IMR-90 (cell line): ENCODE measurements at regions not wholly inside any gene's neighbourhood (a gene's known extent, or its start where the extent isn't known, plus 50 kb on each side); places are given as distances from the start of the nearest gene placed in this dataset.

ENCODE experiments used
- ATAC-seq: fragments of 200-7000 bp; cut with Tn5 transposase; 2 replicates; pipeline ENCODE4 v1.9.1; 2020; ENCODE audit warnings: low read depth, mild to moderate bottlenecking, moderate library complexity
- BruUV-seq: library from RNA; stranded (reverse); fragments of 400-500 nt; replicated peaks from 2 replicates; lab custom pipeline; 2021; lab: Mats Ljungman, UMichigan
- CTCF ChIA-PET: fragments of 300-600 bp; formaldehyde crosslinking; extraction: SDS; loops from one replicate; lab custom pipeline; 2021; ENCODE audit warnings: antibody characterized with exemption; lab: Yijun Ruan, JAX
- POLR2A ChIA-PET: fragments of 300-600 bp; sonication (Branson Sonifier 250); formaldehyde crosslinking; loops from one replicate; lab custom pipeline; 2022; ENCODE audit warnings: antibody characterized with exemption; ENCODE audit not compliant: unreplicated experiment; lab: Charles Lee
- DNase-seq: peaks from one replicate; pipeline ENCODE4 v3.0.0; 2013
- H2AFZ ChIP-seq: replicated peaks from 2 replicates; pipeline ENCODE3; 2013; ENCODE audit warnings: low read length, mild to moderate bottlenecking; ENCODE audit not compliant: poor library complexity
- H2AK5ac ChIP-seq: 2 replicates; pipeline ENCODE4 v1.6.1; 2013; ENCODE audit warnings: low read depth, low read length, inconsistent platforms
- H2AK9ac ChIP-seq: replicated peaks from 2 replicates; pipeline ENCODE3; 2013; ENCODE audit warnings: mild to moderate bottlenecking, low read depth, low read length, moderate library complexity; ENCODE audit not compliant: poor library complexity
- H2BK120ac ChIP-seq: 2 replicates; pipeline ENCODE4 v1.6.1; 2013; ENCODE audit warnings: low read depth, low read length, inconsistent platforms
- H2BK15ac ChIP-seq: 3 replicates; pipeline ENCODE4 v1.6.1; 2013; ENCODE audit warnings: low read depth, low read length, inconsistent platforms
- H2BK20ac ChIP-seq: 2 replicates; pipeline ENCODE4 v1.6.1; 2013; ENCODE audit warnings: low read depth, mild to moderate bottlenecking, inconsistent platforms, low read length, moderate library complexity
- H2BK5ac ChIP-seq: 2 replicates; pipeline ENCODE4 v1.6.1; 2013; ENCODE audit warnings: mild to moderate bottlenecking, low read depth, low read length, inconsistent platforms; ENCODE audit not compliant: poor library complexity, severe bottlenecking
- H3K14ac ChIP-seq: replicated peaks from 2 replicates; pipeline ENCODE4 v1.6.1; 2013; ENCODE audit warnings: low read depth, low read length, inconsistent platforms
- H3K18ac ChIP-seq: 2 replicates; pipeline ENCODE4 v1.6.1; 2013; ENCODE audit warnings: low read depth, low read length, control low read depth
- H3K23ac ChIP-seq: 2 replicates; pipeline ENCODE4 v1.6.1; 2013; ENCODE audit warnings: low read depth, low read length, inconsistent platforms
- H3K27ac ChIP-seq: 2 replicates; pipeline ENCODE4 v1.5.1; 2013; ENCODE audit warnings: mild to moderate bottlenecking, control low read depth, low read length; ENCODE audit not compliant: insufficient read depth
- H3K27me3 ChIP-seq: 2 replicates; pipeline ENCODE4 v1.6.1; 2013; ENCODE audit warnings: low read length; ENCODE audit not compliant: control insufficient read depth, insufficient read depth
- H3K36me3 ChIP-seq: 2 replicates; pipeline ENCODE4 v1.6.1; 2013; ENCODE audit warnings: low read length, mixed read lengths; ENCODE audit not compliant: control insufficient read depth, insufficient read depth
- H3K4ac ChIP-seq: 2 replicates; pipeline ENCODE4 v1.6.1; 2013; ENCODE audit warnings: low read depth, low read length, inconsistent platforms
- H3K4me1 ChIP-seq: 2 replicates; pipeline ENCODE4 v1.6.1; 2013; ENCODE audit warnings: low read length, mixed read lengths; ENCODE audit not compliant: control insufficient read depth, insufficient read depth
- H3K4me2 ChIP-seq: 2 replicates; pipeline ENCODE4 v1.6.1; 2013; ENCODE audit warnings: low read depth, mild to moderate bottlenecking, control low read depth, low read length, moderate library complexity
- H3K4me3 ChIP-seq: 2 replicates; pipeline ENCODE4 v1.5.1; 2013; ENCODE audit warnings: low read depth, mild to moderate bottlenecking, control low read depth, low read length, moderate library complexity; ENCODE audit not compliant: insufficient read depth
- H3K56ac ChIP-seq: 2 replicates; pipeline ENCODE4 v1.6.1; 2013; ENCODE audit warnings: low read length, inconsistent platforms; ENCODE audit not compliant: insufficient read depth; ENCODE audit errors: extremely low read depth
- H3K79me1 ChIP-seq, 2 experiments: 2 replicates each; pipeline ENCODE4 v1.6.1; 2013; ENCODE audit warnings: low read length in 2 of 2, inconsistent platforms in 1 of 2, low read depth in 1 of 2
- H3K9ac ChIP-seq: 2 replicates; pipeline ENCODE4 v1.6.1; 2013; ENCODE audit warnings: low read depth, low read length, control low read depth
- H3K9me1 ChIP-seq: 2 replicates; pipeline ENCODE4 v1.6.1; 2013; ENCODE audit warnings: low read length, inconsistent platforms; ENCODE audit not compliant: insufficient read depth
- H3K9me3 ChIP-seq: 2 replicates; pipeline ENCODE4 v1.6.1; 2013; ENCODE audit warnings: low read length; ENCODE audit not compliant: control insufficient read depth, insufficient read depth
- H4K20me1 ChIP-seq: 2 replicates; pipeline ENCODE4 v1.6.1; 2013; ENCODE audit warnings: low read length, inconsistent platforms; ENCODE audit not compliant: insufficient read depth
- H4K5ac ChIP-seq: 2 replicates; pipeline ENCODE4 v1.6.1; 2013; ENCODE audit warnings: mild to moderate bottlenecking, low read depth, low read length, control low read depth
- H4K8ac ChIP-seq, 2 experiments: 2 replicates each; pipeline ENCODE4 v1.6.1; 2013; ENCODE audit warnings: low read depth in 2 of 2, low read length in 2 of 2, control low read depth in 1 of 2, inconsistent platforms in 1 of 2
- H4K91ac ChIP-seq: 2 replicates; pipeline ENCODE4 v1.6.1; 2013; ENCODE audit warnings: low read depth, low read length, inconsistent platforms; ENCODE audit not compliant: insufficient read depth
- BHLHE40 ChIP-seq: fragments of 150-350 bp; IDR thresholded peaks from 2 replicates; pipeline ENCODE4 v1.6.1; 2016; ENCODE audit warnings: mild to moderate bottlenecking, low read depth, low read length
- CEBPB ChIP-seq: IDR thresholded peaks from 2 replicates; pipeline ENCODE4 v1.6.1; 2012; ENCODE audit warnings: low read depth, low read length, improper control_type of control experiment
- CHD1 ChIP-seq: IDR thresholded peaks from 2 replicates; pipeline ENCODE4 v1.6.1; 2012; ENCODE audit warnings: low read depth, low read length, improper control_type of control experiment
- FOS ChIP-seq: fragments of 150-350 bp; IDR thresholded peaks from 2 replicates; pipeline ENCODE4 v1.6.1; 2016; ENCODE audit warnings: low read depth, low read length
- POLR2A ChIP-seq: IDR thresholded peaks from 2 replicates; pipeline ENCODE4 v1.6.1; 2012; ENCODE audit warnings: mild to moderate bottlenecking, low read depth, low read length
- RCOR1 ChIP-seq: IDR thresholded peaks from 2 replicates; pipeline ENCODE4 v1.6.1; 2012; ENCODE audit warnings: mild to moderate bottlenecking, low read length, improper control_type of control experiment; ENCODE audit not compliant: insufficient replicate concordance
- RFX5 ChIP-seq: IDR thresholded peaks from 2 replicates; pipeline ENCODE4 v1.8.0; 2012; ENCODE audit warnings: low read depth, mild to moderate bottlenecking, low read length, moderate library complexity
- SMC3 ChIP-seq: fragments of 150-350 bp; IDR thresholded peaks from 2 replicates; pipeline ENCODE4 v1.6.1; 2016; ENCODE audit warnings: low read depth, mild to moderate bottlenecking, antibody characterized with exemption, low read length, moderate library complexity
- WGBS, 2 experiments: methylation state at CpG; one replicate each; pipeline versions ENCODE4 v1.1.5 to v1.1.7; 2013; ENCODE audit warnings: missing lambda C conversion rate in 2 of 2; ENCODE audit not compliant: insufficient read length in 1 of 2; ENCODE audit errors: extremely low coverage in 2 of 2; 5-methylcytosine and 5-hydroxymethylcytosine counted together
- dilution Hi-C: fragments of 300-500 bp; cut with HindIII; formaldehyde crosslinking; loops from one replicate; pipeline ENCODE4 v1.14.3; 2018; ENCODE audit warnings: low sequenced_read_pairs; ENCODE audit not compliant: unreplicated experiment
- in situ Hi-C: fragments of 300-500 bp; cut with MboI; formaldehyde crosslinking; loops from 3 replicates; pipeline ENCODE4 v1.14.3; 2019; ENCODE audit warnings: low sequenced_read_pairs, inconsistent platforms, mixed read lengths
- intact Hi-C: fragments of 100-400 bp; cut with micrococcal nuclease; formaldehyde crosslinking; loops from 2 replicates; pipeline ENCODE4 v1.10.0; 2022

- no peak for ATAC-seq
- Histone ChIP-seq H3K4me1 (no peaks in the 10 kb centered on the region), H3K23ac (no peak overlapping the region), H3K4ac (no peak overlapping the region), H2AK9ac (no peak overlapping the region), H4K20me1 (no peaks in the 10 kb centered on the region), H4K8ac (no peak overlapping the region), H3K4me3 (no peak overlapping the region), H2BK120ac (no peak overlapping the region), H3K18ac (no peak overlapping the region), H2AK5ac (no peak overlapping the region), H4K5ac (no peak overlapping the region), H3K9me3 (peaks cover 8% of the 10 kb centered on the region), H3K79me1 (no peaks in the 10 kb centered on the region), H3K56ac (no peak overlapping the region), H3K4me2 (no peak overlapping the region), H2BK15ac (no peak overlapping the region), H3K9ac (no peak overlapping the region), H3K9me1 (no peaks in the 10 kb centered on the region), H2AFZ (no peak overlapping the region), H3K14ac (no peak overlapping the region), H4K91ac (no peak overlapping the region), H3K27ac (no peak overlapping the region), H3K36me3 (no peaks in the 10 kb centered on the region), H2BK5ac (no peak overlapping the region), H3K27me3 (no peaks in the 10 kb centered on the region), H2BK20ac (no peak overlapping the region)
- POLR2A ChIA-PET = no interaction called here
- TF ChIP-seq RCOR1 (no peak), BHLHE40 (no peak), SMC3 (no peak), CHD1 (no peak), FOS (no peak), CEBPB (no peak), POLR2A (no peak), RFX5 (no peak)
- intact Hi-C loops (no loop called here), dilution Hi-C loops (no loop called here), in situ Hi-C loops (no loop called here)
- no TSS peak for BruUV-seq
- DNase-seq = no peak
- CTCF ChIA-PET = no interaction called here
- no CpG with 5 or more reads among the region's 3 CpGs for WGBS, 2 experiments
These were observed 497.1 kb upstream of the PLXNA2 start for GRCh38 chr1:208741296-208741695.
